ENCODE measurements at regions not wholly inside any gene's neighbourhood (a gene's known extent, or its start where the extent isn't known, plus 50 kb on each side); places are given as distances from the start of the nearest gene placed in this dataset.
"Not testable (repeated sequence)": the region's sequence is repeated elsewhere in the genome, so short reads cannot be mapped to it uniquely, and the experiment has no call there.

- H3K4me1 Mint-ChIP-seq: peaks cover 19% of the 10 kb centered on the region
- no peak overlapping the region for H3K4me3 Mint-ChIP-seq
- H3K9me3 Mint-ChIP-seq: peaks cover 4% of the 10 kb centered on the region
- H3K27me3 Mint-ChIP-seq (ENCODE audit: low read depth, poor library complexity): no peaks in the 10 kb centered on the region
- no peak for DNase-seq
- no peak overlapping the region for H3K27ac Mint-ChIP-seq
- peaks cover 10% of the 10 kb centered on the region for H3K36me3 Mint-ChIP-seq (ENCODE audit: low read depth)
- TF ChIP-seq CTCF (IDR thresholded peaks at IDR 0.05): no peak
These were observed 80.4 kb upstream of the KCNA1 start for GRCh38 chr12:4829161-4829792.

DNA sequence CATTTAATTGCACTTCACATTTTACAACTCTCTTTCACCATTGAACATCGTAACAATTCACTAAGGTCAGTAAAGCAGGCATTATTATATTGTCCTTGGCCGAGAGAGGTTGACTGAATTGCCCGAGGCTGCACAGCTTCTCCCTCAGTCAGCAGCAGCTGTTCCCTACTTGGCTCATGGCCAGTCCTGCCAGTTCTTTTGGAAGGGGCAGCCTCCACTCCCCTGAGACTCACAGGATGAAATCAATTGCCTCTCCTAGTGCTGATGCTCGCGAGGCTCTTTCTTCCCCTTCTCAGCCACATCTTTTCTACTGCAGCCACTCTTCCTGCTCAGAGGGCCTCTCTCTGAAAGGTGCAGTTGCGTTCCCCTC lies 79.9 kb upstream of the KCNA1 start:
- H3K4me1 Mint-ChIP-seq: peaks cover 19% of the 10 kb centered on the region
- H3K36me3 Mint-ChIP-seq (ENCODE audit: low read depth): peaks cover 10% of the 10 kb centered on the region
- peaks cover 4% of the 10 kb centered on the region for H3K9me3 Mint-ChIP-seq
- no peak for DNase-seq
- H3K27ac Mint-ChIP-seq: no peak overlapping the region
- TF ChIP-seq CTCF (IDR thresholded peaks at IDR 0.05): no peak
- peaks cover 5% of the 10 kb centered on the region for H3K27me3 Mint-ChIP-seq (ENCODE audit: low read depth, poor library complexity)
- H3K4me3 Mint-ChIP-seq: no peak overlapping the region

- TF ChIP-seq CTCF (IDR thresholded peaks at IDR 0.05): no peak
- H3K27ac Mint-ChIP-seq: no peak overlapping the region
These were observed 79.0 kb upstream of the KCNA1 start for GRCh38 chr12:4830556-4831210.

DNA sequence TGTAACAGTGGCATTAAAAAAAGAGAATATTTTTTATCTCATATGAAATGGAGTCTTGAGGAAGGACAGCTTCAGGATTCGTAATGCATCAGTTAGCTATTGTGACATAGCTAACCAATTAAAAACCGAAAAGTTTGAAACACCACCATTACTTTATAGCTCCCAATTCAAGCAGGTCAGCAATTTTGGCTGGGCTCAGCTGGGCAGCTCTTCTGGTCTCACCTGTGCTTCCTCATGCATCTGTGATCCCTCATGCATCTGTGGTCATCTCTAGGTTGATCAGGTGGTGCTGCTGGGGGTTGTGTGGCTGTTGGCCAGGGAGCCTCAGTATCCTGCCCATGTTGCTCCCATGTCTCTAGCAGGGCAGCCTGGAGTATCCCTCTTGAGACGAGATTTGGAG lies 76.7 kb upstream of the KCNA1 start:
- peaks cover 12% of the 10 kb centered on the region for H3K27me3 Mint-ChIP-seq (ENCODE audit: low read depth, poor library complexity)
- no peak for DNase-seq
- peaks cover 19% of the 10 kb centered on the region for H3K4me1 Mint-ChIP-seq
- H3K27ac Mint-ChIP-seq: no peak overlapping the region
- TF ChIP-seq CTCF (IDR thresholded peaks at IDR 0.05): no peak
- H3K36me3 Mint-ChIP-seq (ENCODE audit: low read depth): peaks cover 14% of the 10 kb centered on the region
- peaks cover 4% of the 10 kb centered on the region for H3K9me3 Mint-ChIP-seq
- H3K4me3 Mint-ChIP-seq: no peak overlapping the region

More at GRCh38 chr12:4830556-4831210, 79.0 kb upstream of the KCNA1 start:
- H3K4me1 Mint-ChIP-seq: peaks cover 19% of the 10 kb centered on the region
- peaks cover 14% of the 10 kb centered on the region for H3K36me3 Mint-ChIP-seq (ENCODE audit: low read depth)
- peaks cover 8% of the 10 kb centered on the region for H3K27me3 Mint-ChIP-seq (ENCODE audit: low read depth, poor library complexity)
- H3K9me3 Mint-ChIP-seq: peaks cover 4% of the 10 kb centered on the region
- DNase-seq: no peak
- H3K4me3 Mint-ChIP-seq: peak overlapping the region; percentile 52

- H3K4me3 Mint-ChIP-seq: no peak overlapping the region
- peaks cover 19% of the 10 kb centered on the region for H3K4me1 Mint-ChIP-seq
- H3K27me3 Mint-ChIP-seq (ENCODE audit: low read depth, poor library complexity): peaks cover 12% of the 10 kb centered on the region
- H3K36me3 Mint-ChIP-seq (ENCODE audit: low read depth): peaks cover 14% of the 10 kb centered on the region
- H3K27ac Mint-ChIP-seq: no peak overlapping the region
- no peak for DNase-seq
- TF ChIP-seq CTCF (IDR thresholded peaks at IDR 0.05): no peak
- H3K9me3 Mint-ChIP-seq: peaks cover 4% of the 10 kb centered on the region
These were observed 76.2 kb upstream of the KCNA1 start for GRCh38 chr12:4833524-4833923.

DNA sequence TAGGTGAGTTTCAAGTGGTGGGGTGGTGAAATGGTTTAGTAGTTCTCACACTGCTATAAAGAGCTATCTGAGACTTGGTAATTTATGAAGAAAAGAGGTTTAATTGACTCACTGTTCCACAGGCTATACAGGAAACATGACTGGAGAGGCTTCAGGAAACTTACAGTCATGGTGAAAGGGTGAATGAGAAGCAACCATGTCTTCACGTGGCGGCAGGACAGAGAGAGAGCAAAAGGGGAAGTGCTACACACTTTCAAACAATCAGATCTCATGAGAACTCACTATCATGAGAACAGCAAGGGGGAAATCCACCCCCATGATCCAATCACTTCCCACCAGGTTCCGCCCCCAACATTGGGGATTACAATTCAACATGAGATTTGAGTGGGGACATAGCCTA lies 67.3 kb upstream of the KCNA1 start:
- not testable (repeated sequence) for H3K4me3 Mint-ChIP-seq; H3K9me3 Mint-ChIP-seq; DNase-seq; H3K27me3 Mint-ChIP-seq (ENCODE audit: low read depth, poor library complexity); H3K4me1 Mint-ChIP-seq; H3K27ac Mint-ChIP-seq
- peaks cover 27% of the 10 kb centered on the region for H3K36me3 Mint-ChIP-seq (ENCODE audit: low read depth)

All from nephron progenitor cell (in vitro differentiated cells).